Mucosa of descending colon (tissue), 3 donors: ENCODE measurements at regions not wholly inside any gene's neighbourhood (a gene's known extent, or its start where the extent isn't known, plus 50 kb on each side); places are given as distances from the start of the nearest gene placed in this dataset.

Source experiments
- ATAC-seq: fragments of 200-7000 bp; cut with Tn5 transposase; one replicate; pipeline ENCODE4 v1.9.1; 2020; ENCODE audit warnings: mild to moderate bottlenecking, moderate library complexity
- DNase-seq, 3 donors: peaks; one replicate each; pipeline ENCODE4 v3.0.0-alpha.2; 2020
- H3K36me3 ChIP-seq: fragments of 200-600 bp; one replicate; pipeline ENCODE4 v1.8.0; 2021; ENCODE audit warnings: low read depth, mild to moderate bottlenecking
- H3K4me1 ChIP-seq: fragments of 200-600 bp; one replicate; pipeline ENCODE4 v1.8.0; 2021; ENCODE audit warnings: low read depth, mild to moderate bottlenecking
- H3K4me3 ChIP-seq: fragments of 200-600 bp; one replicate; pipeline ENCODE4 v1.8.0; 2021; ENCODE audit warnings: mild to moderate bottlenecking
- H3K9me3 ChIP-seq: fragments of 200-600 bp; one replicate; pipeline ENCODE4 v1.8.0; 2021; ENCODE audit warnings: mild to moderate bottlenecking
- CTCF ChIP-seq: fragments of 200-600 bp; IDR thresholded peaks from one replicate; pipeline ENCODE4 v1.8.0; 2022; ENCODE audit warnings: antibody characterized with exemption, mild to moderate bottlenecking
- intact Hi-C, 2 donors: fragments of 100-400 bp; cut with DNase I in 1 of 2; cut with micrococcal nuclease in 1 of 2; formaldehyde crosslinking; loops; one replicate each; pipeline versions ENCODE4 v1.11.0 to v1.11.1; 2022; cut with DNase I, micrococcal nuclease
- donor health status: DM: no; HTN: no; CAD: no; lungs with moderate emphysema.
- donor health status: DM: no; HTN: no; CAD: no.
- donor health status: DM: no; HTN: yes; CAD: no.

GRCh38 chr4:81883004-81883403 lies 411.3 kb upstream of the RASGEF1B start:
- Histone ChIP-seq H3K4me1 (no peaks in the 10 kb centered on the region), H3K4me3 (no peak overlapping the region), H3K36me3 (no peaks in the 10 kb centered on the region), H3K9me3 (no peaks in the 10 kb centered on the region)
- TF ChIP-seq CTCF, result no peak
- no peak for DNase-seq
- intact Hi-C loops, result no loop called here
- ATAC-seq, result no peak

GRCh38 chr4:81881855-81882621 lies 410.3 kb upstream of the RASGEF1B start:
- Histone ChIP-seq H3K4me3 (no peak overlapping the region), H3K4me1 (no peaks in the 10 kb centered on the region), H3K9me3 (no peaks in the 10 kb centered on the region), H3K36me3 (no peaks in the 10 kb centered on the region)
- TF ChIP-seq CTCF, result no peak
- ATAC-seq (no peak), DNase-seq (no peak)
- intact Hi-C loops, result no loop called here

- no peaks in the 10 kb centered on the region for H3K9me3 ChIP-seq
- TF ChIP-seq CTCF, result no peak
- H3K36me3 ChIP-seq, result no peaks in the 10 kb centered on the region
- no peak for DNase-seq
- intact Hi-C loops, result no loop called here
- ATAC-seq, result no peak
- no peaks in the 10 kb centered on the region for H3K4me1 ChIP-seq
- no peak overlapping the region for H3K4me3 ChIP-seq
Observed at GRCh38 chr4:81876106-81876505, 404.4 kb upstream of the RASGEF1B start.

- Histone ChIP-seq H3K4me3 (no peak overlapping the region), H3K9me3 (no peaks in the 10 kb centered on the region), H3K4me1 (no peaks in the 10 kb centered on the region), H3K36me3 (no peaks in the 10 kb centered on the region)
- ATAC-seq (no peak), DNase-seq (no peak)
- intact Hi-C loops, result no loop called here
- no peak for TF ChIP-seq CTCF
Observed at GRCh38 chr4:81874661-81875515, 403.2 kb upstream of the RASGEF1B start.

- no peak overlapping the region for H3K4me3 ChIP-seq
- H3K9me3 ChIP-seq, result no peaks in the 10 kb centered on the region
- intact Hi-C loops, result no loop called here
- TF ChIP-seq CTCF, result no peak
- H3K36me3 ChIP-seq, result no peaks in the 10 kb centered on the region
- no peaks in the 10 kb centered on the region for H3K4me1 ChIP-seq
- no peak for ATAC-seq
- no peak for DNase-seq
Observed at GRCh38 chr4:81870275-81870674, 398.6 kb upstream of the RASGEF1B start.
